ENCODE measurements at regions not wholly inside any gene's neighbourhood (a gene's known extent, or its start where the extent isn't known, plus 50 kb on each side); places are given as distances from the start of the nearest gene placed in this dataset.
"Not testable (repeated sequence)": the region's sequence is repeated elsewhere in the genome, so short reads cannot be mapped to it uniquely, and the experiment has no call there.

GRCh38 chr2:16235747-16236146 is 295.4 kb downstream of the MYCN start:
- Histone ChIP-seq H4K20me1 (ENCODE audit: insufficient read depth) (no peaks in the 10 kb centered on the region), H3K9me2 (no peaks in the 10 kb centered on the region), H3K27me3 (ENCODE audit: insufficient read depth) (no peaks in the 10 kb centered on the region), H3K79me2 (ENCODE audit: insufficient read depth) (no peaks in the 10 kb centered on the region), H3K4me2 (no peak overlapping the region), H3K9ac (no peak overlapping the region), H3K36me3 (replicated peaks in 1 of 2; ENCODE audit: control insufficient read depth in 1 of 2, insufficient read depth in 2 of 2, low read length in 1 of 2) (no peaks in the 10 kb centered on the region), H3K9me3 (peaks cover 4% of the 10 kb centered on the region; the same call in 1 of the 2 replicates), H3K4me3 (ENCODE audit: low read depth in 2 of 2, low read length in 1 of 2) (no peak overlapping the region), H2AFZ (ENCODE audit: low read depth) (no peak overlapping the region), H3F3A (replicated peaks; ENCODE audit: insufficient read depth) (no peaks in the 10 kb centered on the region), H3K4me1 (ENCODE audit: control insufficient read depth in 1 of 2, insufficient read depth in 2 of 2, low read depth in 1 of 2, low read length in 1 of 2) (no peaks in the 10 kb centered on the region), H3K27ac (ENCODE audit: low read depth in 2 of 2, low read length in 1 of 2) (no peak overlapping the region)
- POLR2A ChIA-PET = no interaction called here
- CTCF ChIA-PET = interaction anchor here (0.7 to 1.0 kb wide), 2 partner anchors 12 to 17 kb away, joined by 3 read pairs; no protein-coding TSS in a partner anchor
- WGBS (ENCODE audit: low lambda C conversion rate) = 0% methylated on average over 1 of the region's 1 CpG
- no peak for DNase-seq
- TF ChIP-seq EP300 (IDR thresholded peaks at IDR 0.05; ENCODE audit: borderline replicate concordance in 1 of 2, low read depth in 1 of 2, low read length in 1 of 2) = no peak
- TF ChIP-seq JUND (IDR thresholded peaks at IDR 0.05) = no peak
- TF ChIP-seq ELF1 (IDR thresholded peaks at IDR 0.05) = no peak
- no peak for TF ChIP-seq MAX (IDR thresholded peaks at IDR 0.05; ENCODE audit: low read depth)
- TF ChIP-seq NFIC (IDR thresholded peaks at IDR 0.05; ENCODE audit: borderline replicate concordance) = no peak
- no peak for TF ChIP-seq EZH2phosphoT487 (IDR thresholded peaks at IDR 0.05; ENCODE audit: borderline replicate concordance, low read depth)
- TF ChIP-seq MXI1 (IDR thresholded peaks at IDR 0.05; ENCODE audit: low read depth, low read length) = no peak
- TF ChIP-seq REST (IDR thresholded peaks at IDR 0.05; ENCODE audit: low read depth, low read length) = no peak
- no peak for TF ChIP-seq SMC3 (IDR thresholded peaks at IDR 0.05; ENCODE audit: low read depth, low read length)
- no peak for TF ChIP-seq GATA2 (CRISPR knock-in tag; IDR thresholded peaks at IDR 0.05)
- no peak for TF ChIP-seq FOXJ3 (CRISPR knock-in tag; IDR thresholded peaks at IDR 0.05)
- TF ChIP-seq NRF1 (IDR thresholded peaks at IDR 0.05; ENCODE audit: low read depth, low read length) = no peak
- TF ChIP-seq IRF3 (IDR thresholded peaks at IDR 0.05; ENCODE audit: low read depth, low read length) = no peak
- no peak for TF ChIP-seq SIN3A (IDR thresholded peaks at IDR 0.05; ENCODE audit: borderline replicate concordance, low read depth, low read length)
- TF ChIP-seq RFX5 (IDR thresholded peaks at IDR 0.05; ENCODE audit: low read length) = no peak
- TF ChIP-seq FOXM1 (IDR thresholded peaks at IDR 0.05; ENCODE audit: low read depth) = no peak
- TF ChIP-seq TEAD4 (IDR thresholded peaks at IDR 0.05; ENCODE audit: borderline replicate concordance, insufficient read depth) = no peak

- H3K9ac ChIP-seq; H3K9me2 ChIP-seq; H3K4me1 ChIP-seq (ENCODE audit: control insufficient read depth in 1 of 2, insufficient read depth in 2 of 2, low read depth in 1 of 2, low read length in 1 of 2); H2AFZ ChIP-seq (ENCODE audit: low read depth); H3K9me3 ChIP-seq; H3K4me2 ChIP-seq; H3K79me2 ChIP-seq (ENCODE audit: insufficient read depth); H3F3A ChIP-seq (replicated peaks; ENCODE audit: insufficient read depth); H3K27me3 ChIP-seq (ENCODE audit: insufficient read depth); POLR2A ChIA-PET; H4K20me1 ChIP-seq (ENCODE audit: insufficient read depth); DNase-seq; H3K27ac ChIP-seq (ENCODE audit: low read depth in 2 of 2, low read length in 1 of 2); H3K36me3 ChIP-seq (replicated peaks in 1 of 2; ENCODE audit: control insufficient read depth in 1 of 2, insufficient read depth in 2 of 2, low read length in 1 of 2); H3K4me3 ChIP-seq (ENCODE audit: low read depth in 2 of 2, low read length in 1 of 2): not testable (repeated sequence)
- WGBS (ENCODE audit: low lambda C conversion rate) = 74% methylated on average over 20 of the region's 20 CpGs
- CTCF ChIA-PET = interaction anchor here (0.7 kb wide), 1 partner anchor 11 kb away, joined by 3 read pairs; no protein-coding TSS in a partner anchor
Observed at GRCh38 chr2:16235291-16235690, 294.9 kb downstream of the MYCN start.
